Activated B cell treated with CpG ODN at 0.5 μM for 24 hours (primary cell): ENCODE measurements at regions not wholly inside any gene's neighbourhood (a gene's known extent, or its start where the extent isn't known, plus 50 kb on each side); places are given as distances from the start of the nearest gene placed in this dataset.

Experiments used
- ATAC-seq: fragments of 200-7000 bp; cut with Tn5 transposase; one replicate; pipeline ENCODE4 v1.10.0; 2021; ENCODE audit warnings: low read depth, mild to moderate bottlenecking, moderate library complexity
- CTCF ChIA-PET: fragments of 350-600 bp; sonication (Branson Sonifier 250); formaldehyde crosslinking; loops from one replicate; lab custom pipeline; 2021; ENCODE audit warnings: antibody characterized with exemption; lab: Charles Lee
- POLR2A ChIA-PET: fragments of 350-600 bp; sonication (Branson Sonifier 250); formaldehyde crosslinking; loops from one replicate; lab custom pipeline; 2021; ENCODE audit warnings: antibody characterized with exemption; lab: Charles Lee
- DNase-seq: peaks from one replicate; pipeline ENCODE4 v3.0.0; 2022
- H3K27ac Mint-ChIP-seq: one replicate; pipeline ENCODE4 v1.8.0; 2020; ENCODE audit warnings: mixed read lengths
- H3K27me3 Mint-ChIP-seq: one replicate; pipeline ENCODE4 v1.8.0; 2021; ENCODE audit warnings: mixed read lengths
- H3K36me3 Mint-ChIP-seq: one replicate; pipeline ENCODE4 v1.8.0; 2021; ENCODE audit warnings: low read depth, mixed read lengths
- H3K4me1 Mint-ChIP-seq: one replicate; pipeline ENCODE4 v1.8.0; 2021; ENCODE audit warnings: mixed read lengths
- H3K4me3 Mint-ChIP-seq: one replicate; pipeline ENCODE4 v1.8.0; 2020; ENCODE audit warnings: mild to moderate bottlenecking, mixed read lengths
- H3K9me3 Mint-ChIP-seq: one replicate; pipeline ENCODE4 v1.8.0; 2020; ENCODE audit warnings: mixed read lengths
- CTCF ChIP-seq: fragments of 200-600 bp; IDR thresholded peaks from one replicate; pipeline ENCODE4 v1.8.0; 2022; ENCODE audit warnings: antibody characterized with exemption, mild to moderate bottlenecking
- intact Hi-C: fragments of 100-400 bp; cut with micrococcal nuclease; formaldehyde crosslinking; loops from one replicate; pipeline ENCODE4 v1.15.1; 2024

GRCh38 chr11:127678631-127679030 lies 678.1 kb upstream of the KIRREL3 start:
- CTCF ChIA-PET, result no interaction called here
- H3K9me3 Mint-ChIP-seq, result no peaks in the 10 kb centered on the region
- H3K27me3 Mint-ChIP-seq, result no peaks in the 10 kb centered on the region
- no peaks in the 10 kb centered on the region for H3K4me1 Mint-ChIP-seq
- intact Hi-C loops, result no loop called here
- POLR2A ChIA-PET, result no interaction called here
- H3K4me3 Mint-ChIP-seq, result no peak overlapping the region
- DNase-seq (no peak), ATAC-seq (no peak)
- H3K36me3 Mint-ChIP-seq, result no peaks in the 10 kb centered on the region
- no peak for TF ChIP-seq CTCF
- no peak overlapping the region for H3K27ac Mint-ChIP-seq

GRCh38 chr11:127677660-127678425 lies 677.3 kb upstream of the KIRREL3 start:
- H3K4me3 Mint-ChIP-seq, result no peak overlapping the region
- POLR2A ChIA-PET, result no interaction called here
- H3K36me3 Mint-ChIP-seq, result no peaks in the 10 kb centered on the region
- H3K27ac Mint-ChIP-seq, result no peak overlapping the region
- no peak for DNase-seq
- CTCF ChIA-PET, result no interaction called here
- no peak for ATAC-seq
- no peak for TF ChIP-seq CTCF
- H3K4me1 Mint-ChIP-seq, result no peaks in the 10 kb centered on the region
- no peaks in the 10 kb centered on the region for H3K9me3 Mint-ChIP-seq
- H3K27me3 Mint-ChIP-seq, result no peaks in the 10 kb centered on the region
- intact Hi-C loops, result no loop called here

- Mint-ChIP-seq H3K9me3 (peaks cover 2% of the 10 kb centered on the region), H3K36me3 (no peaks in the 10 kb centered on the region), H3K4me1 (no peaks in the 10 kb centered on the region), H3K4me3 (no peak overlapping the region), H3K27me3 (no peaks in the 10 kb centered on the region), H3K27ac (no peak overlapping the region)
- no peak for DNase-seq
- no peak for ATAC-seq
- CTCF ChIA-PET, result no interaction called here
- no peak for TF ChIP-seq CTCF
- POLR2A ChIA-PET, result no interaction called here
- intact Hi-C loops, result no loop called here
Measured at GRCh38 chr11:127675581-127675980, 675.0 kb upstream of the KIRREL3 start.

- Mint-ChIP-seq H3K36me3 (no peaks in the 10 kb centered on the region), H3K9me3 (peaks cover 2% of the 10 kb centered on the region), H3K27me3 (no peaks in the 10 kb centered on the region), H3K27ac (no peak overlapping the region), H3K4me1 (no peaks in the 10 kb centered on the region), H3K4me3 (no peak overlapping the region)
- DNase-seq (no peak), ATAC-seq (no peak)
- ChIA-PET POLR2A (no interaction called here), CTCF (no interaction called here)
- intact Hi-C loops, result no loop called here
- no peak for TF ChIP-seq CTCF
Measured at GRCh38 chr11:127674754-127675153, 674.2 kb upstream of the KIRREL3 start.

GRCh38 chr11:127670374-127671119 lies 670.0 kb upstream of the KIRREL3 start:
- H3K27me3 Mint-ChIP-seq, result no peaks in the 10 kb centered on the region
- TF ChIP-seq CTCF, result no peak
- H3K27ac Mint-ChIP-seq, result no peak overlapping the region
- ChIA-PET CTCF (no interaction called here), POLR2A (no interaction called here)
- H3K4me3 Mint-ChIP-seq, result no peak overlapping the region
- H3K4me1 Mint-ChIP-seq, result no peaks in the 10 kb centered on the region
- peaks cover 7% of the 10 kb centered on the region for H3K9me3 Mint-ChIP-seq
- no peaks in the 10 kb centered on the region for H3K36me3 Mint-ChIP-seq
- DNase-seq (no peak), ATAC-seq (no peak)
- intact Hi-C loops, result no loop called here
